ENCODE measurements at regions not wholly inside any gene's neighbourhood (a gene's known extent, or its start where the extent isn't known, plus 50 kb on each side); places are given as distances from the start of the nearest gene placed in this dataset.

GRCh38 chr3:148615382-148615781 is 82.3 kb upstream of the AGTR1 start:
- FAIRE-seq: no peak
- no peak for TF ChIP-seq POLR2A (IDR thresholded peaks at IDR 0.05; ENCODE audit: low read depth, low read length)
- TF ChIP-seq PAX5 (IDR thresholded peaks at IDR 0.05; ENCODE audit: insufficient read depth, low read length, severe bottlenecking): no peak
- TF ChIP-seq TAF1 (IDR thresholded peaks at IDR 0.05; ENCODE audit: low read depth, low read length): no peak
- no peak for DNase-seq (ENCODE audit: insufficient read length, low spot score)

DNA sequence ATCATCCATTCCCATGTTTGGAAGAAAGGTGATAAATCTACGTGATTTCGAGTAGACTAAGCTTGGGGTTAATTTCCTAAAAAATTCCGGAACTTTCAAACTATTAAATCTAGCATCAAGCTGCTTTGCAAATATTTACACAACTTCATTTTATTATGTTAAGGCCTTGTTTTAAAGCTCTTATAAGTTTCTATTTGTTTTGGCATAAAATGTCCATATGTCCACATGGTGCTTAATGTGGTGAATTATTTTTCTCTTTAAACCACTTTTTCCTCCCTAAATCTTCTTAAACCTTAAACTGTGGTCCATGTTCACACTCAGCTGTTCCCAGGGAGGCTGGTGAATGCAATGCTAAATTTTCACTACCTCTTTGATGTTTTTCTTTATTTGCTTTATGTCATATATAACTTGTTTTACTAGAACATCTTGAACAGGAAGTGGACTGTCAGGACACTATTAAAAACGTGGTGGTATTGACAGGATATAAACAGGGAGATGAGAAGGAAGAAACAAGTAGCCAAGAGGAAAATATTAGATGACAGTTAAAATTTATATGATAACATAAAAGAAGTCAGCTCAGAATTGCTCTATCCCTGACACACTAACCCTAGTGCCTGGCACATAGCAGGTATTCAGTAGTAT is 72.5 kb upstream of the AGTR1 start:
- TF ChIP-seq PAX5 (IDR thresholded peaks at IDR 0.05; ENCODE audit: insufficient read depth, low read length, severe bottlenecking) (no peak), POU2F2 (IDR thresholded peaks at IDR 0.05; ENCODE audit: low read depth, low read length) (no peak), TAF1 (IDR thresholded peaks at IDR 0.05; ENCODE audit: low read depth, low read length) (no peak), POLR2A (IDR thresholded peaks at IDR 0.05; ENCODE audit: low read depth, low read length) (no peak), SPI1 (IDR thresholded peaks at IDR 0.05; ENCODE audit: low read depth, low read length) (no peak), POLR2AphosphoS5 (IDR thresholded peaks at IDR 0.05; ENCODE audit: low read depth, low read length) (no peak)
- DNase-seq (ENCODE audit: insufficient read length, low spot score): no peak
- no peak for FAIRE-seq

GRCh38 chr3:148625991-148626390 is 71.7 kb upstream of the AGTR1 start:
- TF ChIP-seq POLR2AphosphoS5 (IDR thresholded peaks at IDR 0.05; ENCODE audit: low read depth, low read length): no peak
- DNase-seq (ENCODE audit: insufficient read length, low spot score) (no peak), FAIRE-seq (no peak)

DNA sequence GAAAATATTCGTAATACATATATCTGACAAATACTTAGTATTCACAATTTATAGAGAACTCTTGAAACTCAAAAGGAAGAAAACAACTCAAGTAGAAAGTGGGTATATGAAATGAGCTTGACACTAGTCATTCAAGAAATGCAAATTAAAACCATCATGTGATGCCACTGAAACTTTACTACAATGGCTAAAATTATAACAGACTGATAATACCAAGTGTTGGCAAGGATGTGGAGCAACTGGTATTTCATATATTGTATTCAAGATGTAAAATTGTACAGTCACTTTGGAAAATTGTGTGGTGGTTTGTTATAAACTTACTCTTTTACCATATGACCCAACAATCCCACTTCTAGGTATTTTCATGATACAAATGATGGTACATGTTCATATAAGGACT is 68.7 kb upstream of the AGTR1 start:
- FAIRE-seq: no peak
- no peak for TF ChIP-seq TAF1 (IDR thresholded peaks at IDR 0.05; ENCODE audit: low read depth, low read length)
- no peak for TF ChIP-seq SPI1 (IDR thresholded peaks at IDR 0.05; ENCODE audit: low read depth, low read length)
- no peak for TF ChIP-seq POLR2AphosphoS5 (IDR thresholded peaks at IDR 0.05; ENCODE audit: low read depth, low read length)
- no peak for TF ChIP-seq POLR2A (IDR thresholded peaks at IDR 0.05; ENCODE audit: low read depth, low read length)
- no peak for TF ChIP-seq POU2F2 (IDR thresholded peaks at IDR 0.05; ENCODE audit: low read depth, low read length)
- TF ChIP-seq PAX5 (IDR thresholded peaks at IDR 0.05; ENCODE audit: insufficient read depth, low read length, severe bottlenecking): no peak

DNA sequence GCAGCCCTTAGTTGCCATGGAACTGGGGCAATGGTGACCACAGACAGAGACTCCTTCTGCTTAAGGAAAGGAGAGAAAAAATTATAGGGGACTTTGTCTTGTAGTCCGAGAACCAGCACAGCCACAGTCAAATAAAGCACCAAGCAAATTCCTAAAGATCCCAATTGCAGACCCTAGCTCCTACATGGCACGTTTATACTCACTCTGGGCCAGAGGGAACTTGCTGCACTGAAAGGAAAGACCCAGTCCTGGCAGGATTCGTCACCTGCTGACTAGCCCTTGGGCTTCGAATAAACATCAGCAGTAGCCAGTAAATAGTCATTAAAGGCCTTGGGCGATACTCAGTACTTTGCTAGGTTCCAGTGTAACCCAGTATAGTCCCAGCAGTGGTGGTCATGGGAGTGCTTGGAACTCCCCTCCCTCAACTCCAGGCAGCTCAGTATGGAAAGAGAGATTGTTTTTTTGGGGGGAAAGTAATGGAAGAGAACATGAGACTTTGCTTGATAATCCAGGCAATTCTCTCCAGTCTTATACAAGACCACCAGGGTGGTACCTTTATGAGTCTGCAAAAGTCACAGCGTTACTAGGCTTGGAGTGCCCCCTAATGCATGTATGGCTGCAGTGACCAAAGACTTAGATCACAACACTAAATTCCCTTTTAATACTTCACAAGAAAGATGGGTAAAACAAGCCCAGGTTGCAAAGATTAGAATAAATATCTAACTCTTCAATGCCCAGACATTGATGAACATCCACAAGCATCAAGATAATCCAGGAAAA is 66.4 kb upstream of the AGTR1 start:
- no peak for FAIRE-seq

More for the DNA sequence above, 68.7 kb upstream of the AGTR1 start:
- DNase-seq (ENCODE audit: insufficient read length, low spot score): no peak

GRCh38 chr3:148641722-148642121 is 56.0 kb upstream of the AGTR1 start:
- TF ChIP-seq TAF1 (IDR thresholded peaks at IDR 0.05; ENCODE audit: low read depth, low read length): no peak
- no peak for TF ChIP-seq SPI1 (IDR thresholded peaks at IDR 0.05; ENCODE audit: low read depth, low read length)
- TF ChIP-seq PAX5 (IDR thresholded peaks at IDR 0.05; ENCODE audit: insufficient read depth, low read length, severe bottlenecking): no peak
- TF ChIP-seq POLR2AphosphoS5 (IDR thresholded peaks at IDR 0.05; ENCODE audit: low read depth, low read length): no peak
- TF ChIP-seq POLR2A (IDR thresholded peaks at IDR 0.05; ENCODE audit: low read depth, low read length): no peak
- no peak for TF ChIP-seq POU2F2 (IDR thresholded peaks at IDR 0.05; ENCODE audit: low read depth, low read length)
- DNase-seq (ENCODE audit: insufficient read length, low spot score) (no peak), FAIRE-seq (no peak)

More for the DNA sequence above, 66.4 kb upstream of the AGTR1 start:
- no peak for DNase-seq (ENCODE audit: insufficient read length, low spot score)
- no peak for TF ChIP-seq POU2F2 (IDR thresholded peaks at IDR 0.05; ENCODE audit: low read depth, low read length)
- TF ChIP-seq PAX5 (IDR thresholded peaks at IDR 0.05; ENCODE audit: insufficient read depth, low read length, severe bottlenecking): no peak
- no peak for TF ChIP-seq POLR2A (IDR thresholded peaks at IDR 0.05; ENCODE audit: low read depth, low read length)
- TF ChIP-seq SPI1 (IDR thresholded peaks at IDR 0.05; ENCODE audit: low read depth, low read length): no peak
- TF ChIP-seq POLR2AphosphoS5 (IDR thresholded peaks at IDR 0.05; ENCODE audit: low read depth, low read length): no peak
- no peak for TF ChIP-seq TAF1 (IDR thresholded peaks at IDR 0.05; ENCODE audit: low read depth, low read length)

- TF ChIP-seq TAF1 (IDR thresholded peaks at IDR 0.05; ENCODE audit: low read depth, low read length) (no peak), POU2F2 (IDR thresholded peaks at IDR 0.05; ENCODE audit: low read depth, low read length) (no peak), SPI1 (IDR thresholded peaks at IDR 0.05; ENCODE audit: low read depth, low read length) (no peak), PAX5 (IDR thresholded peaks at IDR 0.05; ENCODE audit: insufficient read depth, low read length, severe bottlenecking) (no peak), POLR2A (IDR thresholded peaks at IDR 0.05; ENCODE audit: low read depth, low read length) (no peak), POLR2AphosphoS5 (IDR thresholded peaks at IDR 0.05; ENCODE audit: low read depth, low read length) (no peak)
- no peak for DNase-seq (ENCODE audit: insufficient read length, low spot score)
- FAIRE-seq: no peak
Measured at GRCh38 chr3:148642214-148642613, 55.5 kb upstream of the AGTR1 start.

GRCh38 chr3:148642616-148643015 is 55.1 kb upstream of the AGTR1 start:
- DNase-seq (ENCODE audit: insufficient read length, low spot score) (no peak), FAIRE-seq (no peak)
- no peak for TF ChIP-seq SPI1 (IDR thresholded peaks at IDR 0.05; ENCODE audit: low read depth, low read length)
- no peak for TF ChIP-seq POLR2A (IDR thresholded peaks at IDR 0.05; ENCODE audit: low read depth, low read length)
- TF ChIP-seq POLR2AphosphoS5 (IDR thresholded peaks at IDR 0.05; ENCODE audit: low read depth, low read length): no peak
- no peak for TF ChIP-seq POU2F2 (IDR thresholded peaks at IDR 0.05; ENCODE audit: low read depth, low read length)
- no peak for TF ChIP-seq PAX5 (IDR thresholded peaks at IDR 0.05; ENCODE audit: insufficient read depth, low read length, severe bottlenecking)
- TF ChIP-seq TAF1 (IDR thresholded peaks at IDR 0.05; ENCODE audit: low read depth, low read length): no peak

- no peak for DNase-seq (ENCODE audit: insufficient read length, low spot score)
- TF ChIP-seq PAX5 (IDR thresholded peaks at IDR 0.05; ENCODE audit: insufficient read depth, low read length, severe bottlenecking): no peak
- no peak for TF ChIP-seq POLR2A (IDR thresholded peaks at IDR 0.05; ENCODE audit: low read depth, low read length)
- no peak for TF ChIP-seq SPI1 (IDR thresholded peaks at IDR 0.05; ENCODE audit: low read depth, low read length)
- TF ChIP-seq TAF1 (IDR thresholded peaks at IDR 0.05; ENCODE audit: low read depth, low read length): no peak
- no peak for TF ChIP-seq POU2F2 (IDR thresholded peaks at IDR 0.05; ENCODE audit: low read depth, low read length)
- no peak for TF ChIP-seq POLR2AphosphoS5 (IDR thresholded peaks at IDR 0.05; ENCODE audit: low read depth, low read length)
- no peak for FAIRE-seq
Measured at GRCh38 chr3:148643389-148643840, 54.3 kb upstream of the AGTR1 start.

All from GM12891 (cell line).